Astrocyte of the cerebellum (primary cell): ENCODE measurements at regions not wholly inside any gene's neighbourhood (a gene's known extent, or its start where the extent isn't known, plus 50 kb on each side); places are given as distances from the start of the nearest gene placed in this dataset.

Source experiments
- DNase-seq: peaks from one replicate; pipeline ENCODE4 v3.0.0-alpha.2; 2011; ENCODE audit warnings: low read depth
- H3K4me3 ChIP-seq: 2 replicates; pipeline ENCODE4 v1.5.1; 2011; ENCODE audit warnings: mild to moderate bottlenecking, low read depth, low read length, moderate library complexity
- in situ Hi-C: cut with HindIII; loops from 2 replicates; pipeline ENCODE4 v1.10.0; 2017; ENCODE audit warnings: low sequenced_read_pairs
- TF ChIP-seq, protein P1 (sequence below): IDR thresholded peaks from 2 replicates; pipeline ENCODE4 v1.5.1; 2012; ENCODE audit warnings: low read length, low read depth, moderate library complexity, mild to moderate bottlenecking; ENCODE audit errors: missing control alignments

DNA sequence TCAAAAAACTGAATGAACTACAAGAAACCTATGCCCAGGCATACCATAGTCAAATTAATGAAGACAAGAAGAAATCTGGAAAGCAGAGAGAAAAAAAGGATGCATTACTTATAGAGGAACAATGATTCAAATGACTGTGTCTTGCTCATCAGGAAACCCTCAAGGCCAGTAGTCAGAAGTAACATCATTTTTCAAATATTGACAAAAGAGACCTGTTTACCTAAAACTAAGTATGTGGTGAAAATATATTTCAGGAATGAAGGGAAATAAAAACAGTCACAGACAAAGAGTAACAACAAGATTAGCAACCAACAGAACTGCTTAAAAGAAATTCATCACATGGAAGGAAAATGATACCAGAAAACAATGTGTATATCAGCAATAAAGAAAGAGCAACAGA is 128.4 kb downstream of the ALOX5 start:
- in situ Hi-C loops, result loop anchor here (10.0 kb wide), 1 partner anchor 62 kb away; no protein-coding TSS in a partner anchor
- no peak for DNase-seq
- TF ChIP-seq, protein P1, sequence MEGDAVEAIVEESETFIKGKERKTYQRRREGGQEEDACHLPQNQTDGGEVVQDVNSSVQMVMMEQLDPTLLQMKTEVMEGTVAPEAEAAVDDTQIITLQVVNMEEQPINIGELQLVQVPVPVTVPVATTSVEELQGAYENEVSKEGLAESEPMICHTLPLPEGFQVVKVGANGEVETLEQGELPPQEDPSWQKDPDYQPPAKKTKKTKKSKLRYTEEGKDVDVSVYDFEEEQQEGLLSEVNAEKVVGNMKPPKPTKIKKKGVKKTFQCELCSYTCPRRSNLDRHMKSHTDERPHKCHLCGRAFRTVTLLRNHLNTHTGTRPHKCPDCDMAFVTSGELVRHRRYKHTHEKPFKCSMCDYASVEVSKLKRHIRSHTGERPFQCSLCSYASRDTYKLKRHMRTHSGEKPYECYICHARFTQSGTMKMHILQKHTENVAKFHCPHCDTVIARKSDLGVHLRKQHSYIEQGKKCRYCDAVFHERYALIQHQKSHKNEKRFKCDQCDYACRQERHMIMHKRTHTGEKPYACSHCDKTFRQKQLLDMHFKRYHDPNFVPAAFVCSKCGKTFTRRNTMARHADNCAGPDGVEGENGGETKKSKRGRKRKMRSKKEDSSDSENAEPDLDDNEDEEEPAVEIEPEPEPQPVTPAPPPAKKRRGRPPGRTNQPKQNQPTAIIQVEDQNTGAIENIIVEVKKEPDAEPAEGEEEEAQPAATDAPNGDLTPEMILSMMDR, result no peak
- no peak overlapping the region for H3K4me3 ChIP-seq

DNA sequence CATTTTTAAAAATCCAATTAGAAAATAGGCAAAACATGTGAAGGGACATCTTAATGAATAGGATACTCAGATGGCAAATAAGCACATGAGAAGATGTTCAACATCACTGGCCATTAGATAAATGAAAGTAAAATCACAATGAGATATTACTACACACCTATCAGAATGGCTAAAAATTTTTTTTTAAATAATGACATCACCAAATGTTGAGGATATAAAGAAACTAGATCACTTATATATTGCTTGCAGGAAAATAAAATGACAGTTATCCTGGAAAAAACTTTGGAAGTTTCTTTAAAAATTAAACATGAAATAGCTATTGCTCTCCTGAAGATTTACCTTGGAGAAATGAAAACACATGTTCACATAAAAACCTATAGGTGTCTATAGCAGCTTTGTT is 127.8 kb downstream of the ALOX5 start:
- DNase-seq, result no peak
- in situ Hi-C loops, result loop anchor here (10.0 kb wide), 1 partner anchor 63 kb away; no protein-coding TSS in a partner anchor
- no peak overlapping the region for H3K4me3 ChIP-seq
- TF ChIP-seq, protein P1, result no peak

DNA sequence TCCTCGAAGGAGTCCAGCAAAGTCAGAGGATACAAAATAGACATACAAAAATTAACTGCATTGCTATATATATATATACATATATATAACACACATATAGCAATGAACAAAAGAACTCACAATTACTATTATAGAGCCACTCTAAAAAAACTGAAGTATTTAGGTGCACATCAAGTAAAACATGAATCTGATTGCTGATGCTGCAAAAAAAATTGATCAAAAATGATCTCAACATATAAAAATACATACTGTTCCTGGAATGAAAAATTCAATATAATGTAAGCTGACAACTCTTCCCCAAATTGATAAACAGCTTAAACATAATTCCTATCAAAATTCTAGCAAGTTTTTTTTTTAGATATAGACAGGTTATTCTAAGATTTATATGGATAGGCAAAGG is 126.8 kb downstream of the ALOX5 start:
- H3K4me3 ChIP-seq, result no peak overlapping the region
- TF ChIP-seq, protein P1, result no peak
- DNase-seq, result no peak
- in situ Hi-C loops, result loop anchor here (10.0 kb wide), 1 partner anchor 64 kb away; no protein-coding TSS in a partner anchor

DNA sequence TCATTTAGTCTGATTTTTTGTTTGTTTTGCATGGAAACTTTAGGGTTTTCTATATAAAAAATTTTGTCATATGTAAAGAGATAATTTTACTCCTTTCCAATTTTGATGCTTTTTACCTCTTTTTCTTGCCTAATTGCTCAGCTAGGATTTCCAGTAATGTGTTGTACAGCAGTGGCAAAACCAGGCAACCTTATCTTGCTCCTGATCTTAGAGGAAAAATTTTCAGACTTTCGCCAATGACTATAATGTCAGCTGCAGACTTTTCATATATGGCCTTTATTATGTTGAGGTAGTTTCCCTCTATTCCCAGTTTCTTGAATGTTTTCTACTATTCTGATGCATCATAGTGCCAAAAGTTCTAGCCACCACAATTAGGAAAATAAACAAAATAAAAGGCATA is 126.3 kb downstream of the ALOX5 start:
- in situ Hi-C loops, result loop anchor here (10.0 kb wide), 1 partner anchor 64 kb away; no protein-coding TSS in a partner anchor
- no peak for DNase-seq
- no peak overlapping the region for H3K4me3 ChIP-seq
- TF ChIP-seq, protein P1, result no peak

DNA sequence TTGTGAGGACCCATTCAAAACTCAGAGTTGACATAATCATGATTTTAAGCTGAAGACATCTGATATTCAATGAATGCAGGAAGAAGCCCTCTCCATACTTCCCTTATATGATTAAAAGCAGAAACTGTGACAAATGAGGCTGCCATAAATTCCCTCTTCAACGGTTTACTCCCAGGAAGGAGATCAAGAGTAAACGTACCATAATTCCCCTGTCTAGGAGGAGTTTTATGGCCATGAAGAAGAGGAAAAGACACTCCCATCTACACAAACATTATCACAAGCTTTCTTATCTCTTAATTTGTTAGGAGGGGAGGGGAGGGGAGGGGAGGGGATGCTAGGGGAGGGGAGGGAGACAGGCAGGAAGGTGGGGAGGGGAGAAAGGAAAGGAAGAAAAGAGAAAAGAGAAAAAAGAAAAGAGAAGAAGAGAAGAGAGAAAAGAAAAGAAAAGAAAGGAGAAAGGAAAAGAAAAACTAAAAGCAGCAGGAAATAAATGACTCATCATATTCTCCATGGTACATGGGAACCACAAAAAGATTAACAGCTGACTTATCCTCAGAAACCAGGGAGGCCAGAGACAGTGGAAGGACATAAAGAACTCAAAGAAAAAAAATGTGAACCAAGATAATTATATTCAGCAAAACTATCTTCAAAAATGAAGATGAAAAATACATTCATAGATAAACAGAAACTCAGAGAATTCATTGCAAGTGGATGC is 121.6 kb downstream of the ALOX5 start:
- DNase-seq, result no peak
- no peak overlapping the region for H3K4me3 ChIP-seq
- TF ChIP-seq, protein P1, result no peak
- in situ Hi-C loops, result loop anchor here (25.0 kb wide), 1 partner anchor 167 kb away; the partner anchor contains the start of gene ZFAND4
